ENCODE measurements at regions not wholly inside any gene's neighbourhood (a gene's known extent, or its start where the extent isn't known, plus 50 kb on each side); places are given as distances from the start of the nearest gene placed in this dataset.
"Not testable (repeated sequence)": the region's sequence is repeated elsewhere in the genome, so short reads cannot be mapped to it uniquely, and the experiment has no call there.

DNA sequence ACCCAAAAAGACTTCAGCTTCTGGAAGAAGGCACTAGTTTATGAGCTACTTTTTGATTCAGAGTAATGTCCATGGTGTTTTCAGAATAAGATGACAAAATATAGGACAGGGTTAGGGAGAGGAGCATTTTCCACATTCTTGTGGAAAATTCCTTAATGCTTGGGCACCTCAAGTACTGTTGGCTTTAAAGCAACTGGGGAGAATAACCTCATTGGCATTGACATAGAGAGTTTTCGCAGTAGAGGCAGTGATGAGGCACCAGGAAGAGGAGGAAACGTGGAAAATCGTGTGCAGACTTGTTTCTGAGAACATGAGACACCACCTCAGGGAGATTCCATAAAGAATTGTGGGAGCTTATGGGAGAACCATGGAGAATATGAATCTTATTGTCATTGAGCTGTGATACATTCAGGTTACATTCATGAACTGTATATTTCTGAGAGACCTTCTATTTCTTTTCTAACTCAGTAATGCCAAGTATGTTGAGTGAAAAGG, 929.0 kb upstream of the NRXN1 start:
- DNase-seq: no peak

DNA sequence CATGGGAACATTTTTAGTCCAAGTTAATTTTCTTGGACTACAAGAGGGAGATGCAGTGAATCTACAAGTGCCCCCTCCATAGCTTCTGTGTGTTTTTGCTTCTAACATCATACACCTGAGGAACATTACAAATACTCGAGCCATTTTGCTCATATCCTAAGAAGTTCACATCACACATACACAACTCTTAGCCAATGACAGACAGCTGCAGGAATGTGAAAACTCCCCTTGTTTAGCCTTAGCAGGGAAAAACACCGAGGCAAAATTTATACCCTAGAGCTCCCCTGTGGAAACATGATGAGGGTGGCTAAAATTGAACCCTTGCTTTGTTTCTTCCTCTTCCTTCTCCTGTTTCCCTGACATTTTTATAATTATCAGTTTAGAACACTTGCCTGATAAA, 928.3 kb upstream of the NRXN1 start:
- no peak for DNase-seq

DNA sequence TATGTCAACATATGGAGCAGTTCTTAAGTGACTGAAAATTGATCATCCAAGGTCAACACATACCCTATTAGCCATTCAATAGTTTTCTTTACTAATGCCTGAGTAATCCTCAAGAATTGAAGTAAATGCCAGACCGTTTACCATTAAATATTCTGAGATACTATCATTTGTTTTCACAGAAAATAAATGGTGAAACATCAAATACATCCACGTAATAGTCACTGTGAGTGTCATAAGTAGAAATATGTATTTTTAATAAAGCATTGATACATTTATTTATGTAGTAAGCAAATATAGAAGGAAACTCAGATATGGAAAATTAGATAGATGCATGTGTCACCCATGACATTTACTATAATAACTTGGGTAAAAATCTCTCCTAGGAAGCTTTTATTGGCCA, 927.8 kb upstream of the NRXN1 start:
- no peak for DNase-seq

DNA sequence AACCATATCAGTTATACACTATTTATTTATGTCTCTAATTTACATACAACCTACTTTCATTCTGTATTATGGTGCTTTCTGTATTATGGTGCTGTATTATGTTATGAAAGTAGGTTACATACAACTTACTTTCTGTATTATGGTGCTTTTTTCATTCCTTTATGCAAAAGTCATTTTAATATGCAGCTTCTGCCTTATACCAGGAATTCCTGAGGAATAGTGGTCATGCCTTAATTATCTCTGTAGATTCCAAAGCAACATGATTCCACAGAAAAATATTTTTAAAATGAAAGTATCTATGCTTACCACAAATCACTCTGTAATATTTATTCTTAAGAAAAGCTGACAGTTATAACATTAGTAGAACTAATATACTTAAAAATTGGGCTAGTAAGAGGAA, 922.0 kb upstream of the NRXN1 start:
- no peak for DNase-seq

DNA sequence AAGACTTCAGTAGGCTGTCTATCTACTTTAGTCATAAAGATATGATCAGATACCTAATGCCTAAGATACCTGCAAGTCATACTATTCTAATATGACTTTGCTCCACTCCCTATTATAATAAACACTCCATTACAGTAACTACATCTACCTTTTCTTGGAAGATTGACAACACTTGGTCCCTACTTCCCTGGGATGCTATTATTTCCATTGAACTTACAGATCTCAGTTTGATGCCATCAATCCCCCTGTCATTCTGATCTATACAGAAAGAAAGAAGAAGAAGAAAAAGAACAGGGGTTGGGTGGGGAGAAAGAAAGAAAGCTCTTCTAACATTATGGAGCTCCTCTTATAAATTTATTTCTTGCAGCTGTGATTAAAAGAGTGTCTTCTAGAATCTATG, 889.1 kb upstream of the NRXN1 start:
- no peak for DNase-seq

DNA sequence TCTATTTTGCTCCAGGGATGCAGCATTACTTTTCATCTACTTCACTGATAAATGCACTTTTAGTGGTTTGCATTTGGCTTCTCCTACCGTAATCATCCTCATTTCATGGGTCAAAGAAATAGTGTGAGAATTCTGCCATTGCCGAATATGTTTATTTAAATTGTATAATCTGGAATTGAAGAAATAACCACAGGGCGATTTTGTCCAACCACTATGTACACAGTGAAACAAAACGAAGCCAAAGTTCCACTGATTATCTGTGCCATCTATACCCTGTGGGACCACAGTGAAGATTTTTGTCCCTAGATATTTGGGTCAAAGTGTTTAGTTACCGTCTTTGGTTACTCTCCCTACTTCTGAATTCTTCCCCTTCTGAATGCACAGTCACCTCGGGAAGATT, 888.6 kb upstream of the NRXN1 start:
- no peak for DNase-seq

DNA sequence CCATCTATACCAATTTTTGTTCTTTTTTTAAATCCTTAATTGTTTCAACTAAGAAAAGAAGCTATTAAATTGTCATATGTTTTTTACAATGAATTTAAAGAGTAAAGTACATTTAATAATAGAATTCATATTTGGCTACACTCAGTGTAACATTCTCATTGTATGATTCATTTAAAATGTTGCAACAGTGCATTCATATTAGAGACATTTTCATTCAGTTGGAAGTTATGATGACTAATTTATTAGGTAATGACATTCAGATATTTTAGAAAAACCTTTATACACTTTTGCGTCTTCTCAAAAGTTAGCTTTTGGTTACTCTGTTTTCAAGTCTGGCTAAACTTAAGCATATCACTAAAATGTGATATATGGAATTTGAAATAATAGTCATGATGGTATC, 887.5 kb upstream of the NRXN1 start:
- DNase-seq: no peak

DNA sequence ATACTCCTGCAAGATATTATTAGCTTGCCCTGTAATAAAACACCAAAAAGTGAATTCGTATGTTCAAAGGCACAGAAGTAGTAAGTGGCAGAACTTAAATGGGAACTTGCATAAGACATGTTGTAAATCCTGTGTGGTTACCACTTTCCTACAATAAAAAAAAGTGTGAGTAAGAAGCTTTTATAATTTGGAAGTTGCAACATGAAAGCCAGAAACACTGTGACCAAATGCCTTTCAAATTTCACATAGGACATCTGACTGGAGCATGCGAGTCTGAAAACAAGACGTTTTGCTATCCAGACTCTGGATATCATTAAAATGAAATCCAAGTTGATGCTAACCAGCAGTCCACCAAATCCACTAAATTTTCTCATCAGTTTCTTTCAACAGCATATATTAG, 886.2 kb upstream of the NRXN1 start:
- DNase-seq: no peak

DNA sequence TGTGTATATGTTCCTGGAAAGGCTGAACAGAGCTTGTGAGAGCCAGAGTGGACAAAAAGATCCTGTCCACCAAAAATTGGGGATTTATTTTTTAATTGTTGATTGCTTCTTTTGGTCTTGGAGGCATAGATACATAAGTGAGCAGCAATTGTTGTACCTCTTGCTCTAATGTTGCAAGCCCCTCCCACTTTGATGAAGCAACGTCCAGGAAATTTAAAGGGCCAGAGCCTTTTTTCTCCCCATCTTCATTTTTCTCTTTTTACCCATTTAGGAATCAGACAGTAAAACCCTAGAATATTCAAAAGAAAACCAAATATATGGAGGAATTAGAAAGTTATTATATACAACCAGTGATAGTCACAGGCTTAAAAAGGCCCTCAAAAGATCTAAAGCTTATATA, 871.8 kb upstream of the NRXN1 start:
- no peak for DNase-seq

DNA sequence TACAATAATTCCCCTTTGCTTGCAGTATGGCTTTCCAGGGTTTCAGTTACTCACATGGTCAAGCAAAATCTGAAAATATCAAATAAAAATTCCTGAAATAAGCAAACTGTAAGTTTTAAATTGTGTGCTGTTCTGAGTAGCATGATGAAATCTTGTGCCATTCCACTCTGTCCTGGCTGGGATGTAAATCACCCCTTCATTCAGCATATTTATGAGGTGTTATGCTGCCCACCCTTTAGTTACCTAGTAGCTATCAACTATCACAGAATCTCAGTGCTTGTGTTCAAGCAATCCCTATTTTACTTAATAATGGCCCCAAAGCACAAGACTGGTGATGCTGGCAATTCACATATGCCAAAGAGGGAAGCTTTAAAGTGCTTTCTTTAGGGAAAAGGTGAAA, 867.7 kb upstream of the NRXN1 start:
- DNase-seq: no peak

DNA sequence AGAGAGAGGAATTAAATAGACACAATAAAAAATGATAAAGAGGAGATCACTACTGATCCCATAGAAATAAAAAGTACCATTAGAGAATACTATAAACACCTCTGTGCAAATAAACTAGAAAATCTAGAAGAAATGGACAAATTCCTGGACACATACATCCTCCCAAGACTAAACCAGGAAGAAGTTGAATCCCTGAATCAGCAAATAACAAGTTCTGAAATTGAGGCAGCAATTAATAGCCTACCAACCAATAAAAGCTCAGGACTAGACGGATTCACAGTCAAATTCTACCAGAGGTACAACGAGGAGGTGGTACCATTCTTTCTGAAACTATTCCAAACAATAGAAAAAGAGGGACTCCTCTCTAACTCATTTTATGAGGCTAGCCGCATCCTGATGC, 862.7 kb upstream of the NRXN1 start:
- DNase-seq: not testable (repeated sequence)

DNA sequence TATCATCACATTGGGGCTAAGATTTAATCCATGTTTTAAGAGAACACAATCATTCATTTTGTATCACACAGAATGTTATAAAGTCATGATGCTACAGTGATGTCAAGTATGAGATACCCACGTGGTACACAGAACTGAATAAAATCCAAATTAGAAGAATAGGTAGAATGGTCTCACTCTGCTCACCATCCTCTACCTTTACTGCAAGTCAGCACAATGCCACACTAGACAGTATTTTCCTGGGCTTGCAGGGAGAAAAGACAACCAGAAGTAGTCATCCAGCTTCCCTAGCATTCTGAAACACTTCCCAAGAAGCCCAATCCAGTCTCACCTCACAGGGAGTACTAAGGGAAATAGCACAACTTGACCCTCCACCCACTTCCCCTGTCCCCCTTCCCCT, 856.2 kb upstream of the NRXN1 start:
- no peak for DNase-seq

DNA sequence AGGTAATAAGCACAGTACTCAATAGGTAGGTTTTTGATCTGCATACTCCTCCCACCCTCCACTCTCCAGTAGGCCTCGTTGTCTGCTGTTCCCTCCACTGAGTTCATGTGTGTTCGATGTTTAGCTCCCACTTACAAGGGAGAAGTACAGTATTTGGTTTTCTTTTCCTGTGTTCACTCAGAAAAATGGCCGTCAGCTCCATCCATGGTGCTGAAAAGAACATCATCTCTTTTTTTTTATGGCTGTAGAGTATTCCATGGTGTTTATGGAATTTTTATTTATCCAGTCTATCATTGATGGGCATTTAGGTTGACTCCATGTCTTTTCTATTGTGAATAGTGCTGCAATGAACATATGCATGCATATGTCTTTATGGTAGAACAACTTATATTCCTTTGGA, 849.7 kb upstream of the NRXN1 start:
- no peak for DNase-seq

DNA sequence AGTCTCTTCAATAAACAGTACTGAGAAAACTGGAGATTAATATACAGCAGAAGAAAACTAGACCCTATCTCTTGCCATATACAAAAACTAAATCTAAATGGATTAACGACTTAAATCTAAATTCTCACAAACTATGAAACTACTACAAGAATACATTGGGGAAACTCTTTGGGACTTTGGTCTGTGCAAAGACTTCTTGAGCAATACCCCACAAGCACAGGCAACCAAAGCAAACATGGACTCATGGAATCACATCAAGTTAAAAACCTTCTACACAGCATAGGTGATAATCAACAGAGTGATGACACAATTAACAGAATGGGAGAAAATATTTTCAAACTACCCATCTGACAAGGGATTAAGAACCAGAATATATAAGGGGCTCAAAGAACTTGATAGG, 848.2 kb upstream of the NRXN1 start:
- DNase-seq: no peak

DNA sequence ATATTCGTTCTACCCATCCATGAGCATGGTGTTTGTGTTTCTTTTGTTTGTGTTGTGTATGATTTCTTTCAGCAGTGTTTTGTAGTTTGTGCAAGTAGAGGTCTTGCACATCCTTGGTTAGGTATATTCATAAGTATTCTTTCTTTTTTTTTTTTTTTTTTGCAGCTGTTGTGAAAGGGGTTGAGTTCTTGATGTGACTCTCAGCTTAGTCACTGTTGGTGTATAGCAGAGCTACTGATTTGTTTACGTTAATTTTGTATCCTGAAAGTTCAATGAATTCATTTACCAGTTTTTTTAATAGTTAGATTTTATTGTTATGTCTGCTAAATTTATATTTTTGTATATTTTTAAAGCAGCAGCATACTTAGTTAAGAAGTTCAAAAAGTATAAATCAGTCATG, 834.4 kb upstream of the NRXN1 start:
- no peak for DNase-seq

DNA sequence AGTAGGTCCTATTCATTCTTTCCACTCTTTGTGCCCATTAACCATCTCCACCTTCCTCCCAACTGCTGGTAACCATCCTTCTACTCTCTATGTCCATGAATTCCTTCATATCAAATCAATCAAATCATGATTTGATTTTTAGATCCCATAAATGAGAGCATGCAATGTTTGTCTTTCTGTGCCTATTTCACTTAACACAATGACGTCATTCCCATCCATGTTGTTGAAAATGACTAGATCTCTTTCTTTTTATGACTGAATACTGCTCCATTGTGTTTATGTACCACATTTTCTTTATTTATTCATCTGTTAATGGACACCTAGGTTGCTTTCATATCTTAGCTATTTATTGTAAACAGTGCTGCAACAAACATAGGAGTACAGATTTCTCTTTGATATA, 827.3 kb upstream of the NRXN1 start:
- no peak for DNase-seq

DNA sequence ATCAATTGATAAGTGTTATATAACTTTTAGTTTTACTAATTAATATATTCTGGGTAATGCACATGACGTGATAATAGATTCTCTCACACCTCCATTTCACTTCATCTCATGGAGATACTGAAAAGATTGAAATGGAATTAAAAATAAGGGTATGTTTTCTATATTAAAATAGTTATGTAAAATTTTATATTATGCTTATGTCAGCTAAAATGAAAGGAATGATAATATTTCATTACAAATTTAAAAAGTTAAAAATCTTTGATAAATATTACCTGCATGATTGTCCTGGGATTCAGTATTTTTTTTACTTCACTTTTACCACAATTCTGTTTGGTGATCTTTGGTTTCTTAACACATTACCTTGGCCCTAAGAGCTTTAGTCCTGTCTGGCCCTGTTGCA, 823.8 kb upstream of the NRXN1 start:
- DNase-seq: no peak

DNA sequence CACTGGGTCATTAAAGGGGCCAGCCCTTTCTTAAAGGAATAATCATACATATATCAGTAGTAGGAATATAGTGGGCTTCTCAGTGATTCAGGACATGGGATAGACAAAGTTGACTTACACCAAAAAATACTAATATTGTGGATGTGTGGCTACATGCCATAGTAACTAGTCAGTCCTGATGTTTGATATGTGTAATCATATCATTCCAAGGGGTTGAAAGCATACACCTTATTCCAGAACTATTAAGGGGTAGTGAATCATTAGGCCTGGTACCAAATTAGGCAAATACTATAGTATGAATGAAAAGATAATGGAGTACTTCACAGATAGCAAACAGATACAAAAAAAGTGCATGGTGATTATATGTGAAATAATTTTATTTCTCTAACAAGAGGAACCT, 814.9 kb upstream of the NRXN1 start:
- DNase-seq: no peak

DNA sequence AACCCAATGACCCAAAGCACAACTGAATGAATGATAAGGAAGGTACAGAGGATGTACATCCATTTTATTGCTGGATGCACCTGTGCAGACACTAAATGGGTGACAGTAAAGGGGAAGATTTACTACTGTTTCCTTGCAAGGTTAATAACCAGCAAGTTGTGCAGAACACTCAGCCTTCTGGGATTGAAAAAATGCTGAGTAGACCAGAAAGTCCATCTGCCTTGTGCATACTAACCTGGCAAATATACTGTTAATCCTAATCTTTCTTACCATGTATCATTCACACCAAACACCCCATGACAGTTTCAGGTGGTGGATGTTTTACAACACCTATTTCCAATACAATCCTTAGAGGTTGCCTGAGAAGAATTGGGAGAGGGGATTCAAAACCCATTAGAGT, 814.1 kb upstream of the NRXN1 start:
- DNase-seq: no peak

DNA sequence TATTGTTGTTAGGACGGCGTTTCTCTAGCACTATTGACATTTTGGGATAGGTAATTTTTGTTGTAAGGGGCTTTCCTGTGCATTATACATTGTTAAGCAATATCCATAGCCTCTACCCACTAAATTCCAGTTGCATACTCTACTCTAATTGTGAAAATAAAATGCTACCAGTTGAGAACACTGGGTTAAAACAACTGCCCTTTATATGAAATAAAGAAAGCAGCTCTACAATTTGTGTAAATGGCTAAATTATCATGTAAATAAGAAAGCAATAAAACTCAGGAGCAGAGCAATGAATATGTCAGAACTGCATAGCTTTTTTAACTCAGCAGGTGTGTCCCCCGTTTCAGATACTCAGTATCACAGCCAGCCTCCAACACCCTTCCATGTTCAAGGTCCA, 812.7 kb upstream of the NRXN1 start:
- DNase-seq: no peak

DNA sequence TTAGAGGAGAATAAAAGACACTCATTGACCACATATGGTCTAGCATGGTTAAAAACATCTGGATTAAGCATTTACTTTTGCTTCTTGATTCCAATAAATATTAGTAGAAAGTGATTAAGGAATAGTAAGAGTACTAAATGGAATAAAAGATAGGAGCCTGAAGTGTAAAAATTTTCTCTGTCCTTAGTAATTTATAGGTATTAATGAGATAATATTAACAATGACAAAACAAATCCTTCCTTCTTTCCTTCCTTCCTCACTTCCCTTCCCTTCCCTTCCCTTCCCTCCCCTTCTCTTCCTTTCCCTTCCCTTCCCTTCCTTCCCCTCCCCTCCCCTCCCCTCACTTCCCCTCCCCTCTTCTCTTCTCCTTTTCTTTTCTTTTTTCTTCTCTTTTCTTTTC, 797.5 kb upstream of the NRXN1 start:
- no peak for DNase-seq

DNA sequence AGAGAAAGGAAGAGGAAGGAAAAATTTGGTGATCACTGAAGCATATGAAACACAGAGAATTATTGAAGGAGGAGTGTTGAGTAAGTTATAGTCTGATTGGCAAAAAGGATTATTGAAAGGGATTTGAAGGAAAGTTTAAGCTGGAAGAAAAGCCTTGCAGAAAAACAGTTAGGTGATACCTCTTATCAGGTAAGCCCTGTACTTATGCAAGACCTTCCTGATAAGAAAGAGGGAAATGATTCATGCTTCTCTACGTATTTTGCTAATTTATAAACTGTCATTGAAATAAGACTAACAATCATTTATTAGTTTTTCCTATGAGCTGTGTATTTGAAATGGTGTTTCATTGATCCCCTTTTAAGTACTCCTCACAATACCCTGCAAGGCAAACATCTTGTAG, 793.9 kb upstream of the NRXN1 start:
- DNase-seq: no peak

DNA sequence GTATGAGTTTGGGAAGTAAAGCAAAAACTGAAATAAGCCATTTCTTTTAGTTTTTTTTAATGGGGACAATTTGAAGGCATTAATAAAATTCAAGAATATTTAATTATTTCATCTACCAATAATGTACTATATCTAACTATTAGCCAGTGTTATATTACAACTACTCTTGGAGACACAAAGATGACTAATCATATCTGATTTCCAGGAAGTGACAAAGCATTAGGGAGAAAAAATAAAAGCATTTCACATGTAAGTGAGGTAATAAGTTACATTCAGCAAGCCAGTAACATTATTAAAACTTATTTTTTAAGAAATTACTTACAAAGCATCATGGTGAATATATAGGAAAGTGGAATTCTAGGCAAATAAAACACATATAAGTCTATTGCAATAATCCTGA, 781.3 kb upstream of the NRXN1 start:
- DNase-seq: no peak

DNA sequence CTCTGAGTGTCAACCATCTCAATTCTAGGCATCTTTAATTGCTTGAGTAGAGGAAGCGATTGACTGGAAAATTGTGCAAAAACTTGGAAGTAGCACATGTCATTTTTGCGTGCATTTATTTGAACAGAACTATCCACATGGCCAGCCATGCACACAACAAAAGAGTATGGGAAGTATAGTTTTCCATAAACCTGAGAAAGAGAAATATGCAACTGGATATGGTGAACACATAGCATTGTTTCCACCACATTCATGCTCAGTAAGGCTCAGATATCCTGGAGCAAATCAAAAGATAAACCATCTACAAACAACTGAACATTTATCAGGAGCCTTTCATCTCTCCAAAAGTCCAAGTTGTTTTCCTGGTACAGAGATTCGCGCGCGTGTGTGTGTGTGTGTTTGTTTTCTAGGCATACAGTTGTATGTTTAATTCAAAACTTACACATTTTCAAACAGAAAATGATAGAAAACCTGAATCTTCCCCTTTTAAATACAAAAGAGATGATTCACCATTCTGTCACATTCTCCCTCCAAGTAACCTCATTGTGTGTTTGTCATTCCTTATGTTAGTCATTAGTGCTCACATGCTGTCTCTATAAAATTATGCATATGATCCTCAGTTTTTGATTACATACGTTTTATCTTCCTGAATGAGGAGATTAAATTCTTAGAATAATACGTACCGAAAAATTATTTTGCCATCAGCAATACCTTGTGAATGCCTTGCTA, 780.4 kb upstream of the NRXN1 start:
- DNase-seq: no peak

DNA sequence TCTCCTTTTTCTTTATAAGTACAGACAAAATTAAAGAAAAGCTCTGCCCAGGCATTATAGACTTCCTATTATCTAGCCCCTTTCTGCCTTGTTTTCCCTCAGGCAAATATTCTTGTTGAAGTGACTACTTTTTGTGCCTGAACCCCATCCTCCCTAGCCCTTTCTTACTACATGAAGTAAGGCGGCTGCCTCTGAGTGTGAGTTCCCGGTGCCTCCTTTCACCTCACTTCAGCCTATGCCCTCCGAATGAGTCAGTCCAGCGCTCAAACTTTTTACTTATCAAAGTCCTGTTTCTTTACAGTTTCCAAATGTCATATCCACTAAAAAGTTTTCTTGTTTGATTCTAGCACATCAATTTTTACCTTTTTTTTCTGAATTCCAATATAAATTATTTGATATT, 778.3 kb upstream of the NRXN1 start:
- DNase-seq: no peak

DNA sequence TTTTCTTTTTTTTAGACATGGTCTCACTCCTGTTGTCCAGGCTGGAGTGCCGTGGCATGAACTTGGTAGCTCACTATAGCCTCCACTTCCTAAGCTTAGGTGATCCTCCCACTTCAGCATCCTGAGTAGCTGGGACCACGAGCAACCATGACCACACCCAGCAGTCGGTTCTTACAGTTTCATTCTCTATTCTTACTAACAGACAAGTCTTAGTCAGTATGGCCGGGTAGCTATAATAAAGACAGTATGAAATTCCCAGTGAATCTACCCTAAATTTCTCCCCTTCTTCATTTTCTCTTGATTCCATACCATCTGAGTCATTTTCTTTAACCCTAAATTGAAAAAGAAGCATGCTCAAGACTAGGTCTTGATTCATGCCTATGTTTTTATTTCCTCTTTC, 775.3 kb upstream of the NRXN1 start:
- no peak for DNase-seq
